Testis (tissue), 2 donors: ENCODE measurements at regions not wholly inside any gene's neighbourhood (a gene's known extent, or its start where the extent isn't known, plus 50 kb on each side); places are given as distances from the start of the nearest gene placed in this dataset.

Experiments used
- DNase-seq: peaks from one replicate; pipeline ENCODE4 v3.0.0-alpha.2; 2019
- H3K27ac ChIP-seq, 2 donors: fragments of 200-600 bp; sonication (generic); one replicate each; pipeline ENCODE4 v1.5.1; 2019
- H3K27me3 ChIP-seq: fragments of 200-600 bp; sonication (generic); one replicate; pipeline ENCODE4 v1.5.1; 2019
- H3K36me3 ChIP-seq: fragments of 200-600 bp; sonication (generic); one replicate; pipeline ENCODE4 v1.5.1; 2017; ENCODE audit warnings: low read depth; ENCODE audit errors: missing control alignments
- H3K4me1 ChIP-seq: fragments of 200-600 bp; sonication (generic); one replicate; pipeline ENCODE4 v1.5.1; 2019
- H3K4me3 ChIP-seq, 2 donors: fragments of 200-600 bp; sonication (generic); one replicate each; pipeline ENCODE4 v1.5.1; 2017 to 2019
- H3K9me3 ChIP-seq: fragments of 200-600 bp; sonication (generic); one replicate; pipeline ENCODE4 v1.5.1; 2017
- CTCF ChIP-seq, 3 experiments: fragments of 450-650 bp in 2 of 3; fragments of 200-600 bp in 1 of 3; sonication (generic) in 1 of 3; IDR thresholded peaks; one replicate each; pipeline ENCODE4 v1.5.1; 2016 to 2019; ENCODE audit warnings: antibody characterized with exemption in 3 of 3, mild to moderate bottlenecking in 2 of 3, moderate library complexity in 1 of 3
- POLR2A ChIP-seq: fragments of 450-650 bp; IDR thresholded peaks from one replicate; pipeline ENCODE4 v1.6.1; 2017; ENCODE audit warnings: antibody characterized with exemption, mild to moderate bottlenecking, moderate library complexity
- WGBS, 2 donors: methylation state at CpG; one replicate each; pipeline ENCODE4 v1.1.5; 2018; 5-methylcytosine and 5-hydroxymethylcytosine counted together
- intact Hi-C: fragments of 100-400 bp; cut with DNase I; formaldehyde crosslinking; loops from one replicate; pipeline ENCODE4 v1.15.1; 2023; ENCODE audit warnings: low total_unique reads

GRCh38 chr2:119064567-119064966 is 94.0 kb downstream of the C1QL2 start:
- WGBS, 2 donors = 60 to 93% methylated on average over 1 of the region's 1 CpG
- H3K36me3 ChIP-seq = no peaks in the 10 kb centered on the region
- no peak for DNase-seq
- intact Hi-C loops = no loop called here
- H3K4me1 ChIP-seq = no peaks in the 10 kb centered on the region
- no peaks in the 10 kb centered on the region for H3K27me3 ChIP-seq
- H3K4me3 ChIP-seq = no peak overlapping the region
- no peak overlapping the region for H3K27ac ChIP-seq
- no peak for TF ChIP-seq CTCF (IDR thresholded peaks at IDR 0.05)
- TF ChIP-seq POLR2A = no peak
- no peaks in the 10 kb centered on the region for H3K9me3 ChIP-seq

DNA sequence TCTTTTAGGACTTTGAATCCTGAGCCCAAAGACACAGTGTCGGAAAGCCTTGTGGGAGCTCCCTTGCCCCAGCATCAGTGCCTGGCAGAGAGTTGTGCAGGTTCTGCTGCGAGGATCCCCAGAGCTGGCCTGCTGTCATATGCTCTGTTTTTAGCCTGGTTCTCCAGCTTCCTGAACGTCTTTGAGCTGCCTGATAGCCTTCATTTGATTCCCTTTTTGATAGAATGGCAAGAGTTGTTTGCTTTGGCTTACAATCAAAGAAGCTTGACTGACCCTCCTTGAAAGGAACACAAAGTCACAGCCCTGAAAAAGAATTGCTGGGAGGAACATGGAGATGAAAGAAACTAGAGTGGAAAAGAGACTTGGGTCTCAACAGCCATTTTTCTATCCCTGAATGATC is 95.4 kb downstream of the C1QL2 start:
- Histone ChIP-seq H3K27ac (no peak overlapping the region), H3K4me3 (no peak overlapping the region), H3K9me3 (no peaks in the 10 kb centered on the region), H3K4me1 (no peaks in the 10 kb centered on the region), H3K27me3 (no peaks in the 10 kb centered on the region), H3K36me3 (no peaks in the 10 kb centered on the region)
- WGBS, 2 donors = 60 to 63% methylated on average over 3 of the region's 3 CpGs
- DNase-seq = no peak
- no peak for TF ChIP-seq CTCF (IDR thresholded peaks at IDR 0.05)
- no peak for TF ChIP-seq POLR2A
- intact Hi-C loops = no loop called here

- DNase-seq = no peak
- Histone ChIP-seq H3K4me1 (no peaks in the 10 kb centered on the region), H3K27ac (no peak overlapping the region), H3K36me3 (no peaks in the 10 kb centered on the region), H3K9me3 (no peaks in the 10 kb centered on the region), H3K4me3 (no peak overlapping the region), H3K27me3 (no peaks in the 10 kb centered on the region)
- 32 to 48% methylated on average over 3 of the region's 3 CpGs for WGBS, 2 donors
- intact Hi-C loops = no loop called here
- TF ChIP-seq POLR2A = no peak
- no peak for TF ChIP-seq CTCF (IDR thresholded peaks at IDR 0.05)
Measured at GRCh38 chr2:119062652-119063051, 95.9 kb downstream of the C1QL2 start.

DNA sequence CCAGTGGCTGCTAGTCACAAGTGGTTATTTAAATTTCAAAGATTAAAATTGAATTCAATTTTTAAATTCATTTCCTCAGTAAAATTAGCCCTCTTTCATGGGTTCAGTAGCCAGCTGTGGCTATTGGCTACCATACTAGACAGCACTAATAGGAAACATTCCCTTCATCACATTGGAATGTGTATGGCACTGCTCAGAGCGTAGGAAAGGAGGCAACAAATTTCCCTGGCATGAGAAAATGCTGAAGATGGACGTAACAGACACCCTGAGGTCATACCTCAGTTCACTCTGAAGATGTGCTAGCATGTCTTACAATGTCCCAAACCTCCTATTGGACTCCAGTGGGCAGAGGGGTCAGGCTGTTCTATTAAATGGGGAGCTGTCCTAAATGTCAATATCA is 96.4 kb downstream of the C1QL2 start:
- no peaks in the 10 kb centered on the region for H3K4me1 ChIP-seq
- H3K4me3 ChIP-seq = no peak overlapping the region
- H3K36me3 ChIP-seq = no peaks in the 10 kb centered on the region
- no peak for DNase-seq
- no peak overlapping the region for H3K27ac ChIP-seq
- TF ChIP-seq CTCF (IDR thresholded peaks at IDR 0.05) (no peak), POLR2A (no peak)
- WGBS, 2 donors = 59 to 60% methylated on average over 2 of the region's 2 CpGs
- H3K27me3 ChIP-seq = no peaks in the 10 kb centered on the region
- no peaks in the 10 kb centered on the region for H3K9me3 ChIP-seq
- intact Hi-C loops = no loop called here

DNA sequence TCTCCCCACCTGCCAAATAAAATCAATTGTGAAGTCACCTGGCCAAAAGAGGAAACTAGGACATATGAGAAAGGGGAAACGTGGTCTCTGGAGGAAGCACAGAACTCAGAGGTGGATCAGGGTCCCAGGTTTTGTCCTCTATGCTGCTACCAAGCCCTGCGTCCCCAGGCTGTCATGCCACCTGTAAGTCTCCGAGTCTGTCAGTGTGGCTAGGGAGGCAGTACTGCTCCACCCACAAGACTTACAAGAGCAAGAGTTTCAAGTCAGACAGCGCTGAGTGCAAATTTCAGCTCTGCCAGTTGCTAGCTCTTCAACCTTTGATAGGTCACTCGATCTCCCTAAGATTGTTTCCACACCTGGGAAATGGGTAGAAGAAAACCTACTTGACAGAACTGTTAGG is 98.6 kb downstream of the C1QL2 start:
- no peaks in the 10 kb centered on the region for H3K36me3 ChIP-seq
- no peaks in the 10 kb centered on the region for H3K4me1 ChIP-seq
- no peak overlapping the region for H3K27ac ChIP-seq
- intact Hi-C loops = no loop called here
- 87 to 91% methylated on average over 5 of the region's 5 CpGs for WGBS, 2 donors
- no peak for DNase-seq
- no peak overlapping the region for H3K4me3 ChIP-seq
- no peaks in the 10 kb centered on the region for H3K27me3 ChIP-seq
- H3K9me3 ChIP-seq = no peaks in the 10 kb centered on the region
- TF ChIP-seq CTCF (IDR thresholded peaks at IDR 0.05) = no peak
- TF ChIP-seq POLR2A = no peak
